ENCODE measurements at regions not wholly inside any gene's neighbourhood (a gene's known extent, or its start where the extent isn't known, plus 50 kb on each side); places are given as distances from the start of the nearest gene placed in this dataset.

- Histone ChIP-seq H3K27ac (ENCODE audit: low read length) (no peak overlapping the region), H3K4me1 (ENCODE audit: low read length) (no peaks in the 10 kb centered on the region), H3K4me2 (ENCODE audit: low read length) (no peak overlapping the region), H3K9ac (ENCODE audit: low read length) (no peak overlapping the region), H3K36me3 (replicated peaks; ENCODE audit: low read depth, low read length) (no peaks in the 10 kb centered on the region), H3K27me3 (ENCODE audit: low read depth, low read length) (no peaks in the 10 kb centered on the region), H4K20me1 (ENCODE audit: insufficient read depth, low read length) (no peaks in the 10 kb centered on the region), H2AFZ (ENCODE audit: low read depth, low read length) (no peak overlapping the region), H3K79me2 (ENCODE audit: low read length) (no peaks in the 10 kb centered on the region), H3K4me3 (ENCODE audit: low read length) (no peak overlapping the region), H3K9me3 (ENCODE audit: insufficient read depth, low read length) (peaks cover 4% of the 10 kb centered on the region; the same call in 1 of the 2 replicates)
- TF ChIP-seq CTCF (IDR thresholded peaks at IDR 0.05; ENCODE audit: low read depth, low read length) (no peak), EZH2phosphoT487 (IDR thresholded peaks at IDR 0.05; ENCODE audit: low read depth) (no peak)
Measured at GRCh38 chr13:34435338-34435737, 506.7 kb upstream of the NBEA start.

- Histone ChIP-seq H3K9me3 (ENCODE audit: insufficient read depth, low read length) (no peaks in the 10 kb centered on the region), H3K79me2 (ENCODE audit: low read length) (no peaks in the 10 kb centered on the region), H3K36me3 (replicated peaks; ENCODE audit: low read depth, low read length) (no peaks in the 10 kb centered on the region), H3K4me3 (ENCODE audit: low read length) (no peak overlapping the region), H3K4me2 (ENCODE audit: low read length) (no peak overlapping the region), H2AFZ (ENCODE audit: low read depth, low read length) (no peak overlapping the region), H3K4me1 (ENCODE audit: low read length) (no peaks in the 10 kb centered on the region), H3K27ac (ENCODE audit: low read length) (no peak overlapping the region), H4K20me1 (ENCODE audit: insufficient read depth, low read length) (no peaks in the 10 kb centered on the region), H3K27me3 (ENCODE audit: low read depth, low read length) (no peaks in the 10 kb centered on the region), H3K9ac (ENCODE audit: low read length) (no peak overlapping the region)
- TF ChIP-seq CTCF (IDR thresholded peaks at IDR 0.05; ENCODE audit: low read depth, low read length) (no peak), EZH2phosphoT487 (IDR thresholded peaks at IDR 0.05; ENCODE audit: low read depth) (no peak)
Measured at GRCh38 chr13:34437873-34438272, 504.2 kb upstream of the NBEA start.

- Histone ChIP-seq H3K79me2 (ENCODE audit: low read length) (no peaks in the 10 kb centered on the region), H3K4me2 (ENCODE audit: low read length) (no peak overlapping the region), H4K20me1 (ENCODE audit: insufficient read depth, low read length) (no peaks in the 10 kb centered on the region), H3K9ac (ENCODE audit: low read length) (no peak overlapping the region), H3K36me3 (replicated peaks; ENCODE audit: low read depth, low read length) (no peaks in the 10 kb centered on the region), H3K4me3 (ENCODE audit: low read length) (no peak overlapping the region), H3K27ac (ENCODE audit: low read length) (no peak overlapping the region), H3K27me3 (ENCODE audit: low read depth, low read length) (no peaks in the 10 kb centered on the region), H2AFZ (ENCODE audit: low read depth, low read length) (no peak overlapping the region), H3K4me1 (ENCODE audit: low read length) (no peaks in the 10 kb centered on the region), H3K9me3 (ENCODE audit: insufficient read depth, low read length) (no peaks in the 10 kb centered on the region)
- TF ChIP-seq CTCF (IDR thresholded peaks at IDR 0.05; ENCODE audit: low read depth, low read length): no peak
- TF ChIP-seq EZH2phosphoT487 (IDR thresholded peaks at IDR 0.05; ENCODE audit: low read depth): no peak
Measured at GRCh38 chr13:34452831-34453230, 489.2 kb upstream of the NBEA start.

GRCh38 chr13:34458756-34459715 is 483.0 kb upstream of the NBEA start:
- no peak overlapping the region for H3K4me2 ChIP-seq (ENCODE audit: low read length)
- H3K27ac ChIP-seq (ENCODE audit: low read length): no peak overlapping the region
- no peak overlapping the region for H2AFZ ChIP-seq (ENCODE audit: low read depth, low read length)
- no peak for TF ChIP-seq EZH2phosphoT487 (IDR thresholded peaks at IDR 0.05; ENCODE audit: low read depth)
- no peak for TF ChIP-seq CTCF (IDR thresholded peaks at IDR 0.05; ENCODE audit: low read depth, low read length)
- no peak overlapping the region for H3K9ac ChIP-seq (ENCODE audit: low read length)
- H3K4me3 ChIP-seq (ENCODE audit: low read length): no peak overlapping the region
- no peaks in the 10 kb centered on the region for H4K20me1 ChIP-seq (ENCODE audit: insufficient read depth, low read length)
- H3K9me3 ChIP-seq (ENCODE audit: insufficient read depth, low read length): no peaks in the 10 kb centered on the region
- no peaks in the 10 kb centered on the region for H3K4me1 ChIP-seq (ENCODE audit: low read length)
- no peaks in the 10 kb centered on the region for H3K79me2 ChIP-seq (ENCODE audit: low read length)
- no peaks in the 10 kb centered on the region for H3K36me3 ChIP-seq (replicated peaks; ENCODE audit: low read depth, low read length)
- no peaks in the 10 kb centered on the region for H3K27me3 ChIP-seq (ENCODE audit: low read depth, low read length)

All from OCI-LY3 (cell line).